ENCODE measurements at regions not wholly inside any gene's neighbourhood (a gene's known extent, or its start where the extent isn't known, plus 50 kb on each side); places are given as distances from the start of the nearest gene placed in this dataset.
A peak's percentile ranks its signal among the peaks of the same experiment; 100 is the strongest.

DNA sequence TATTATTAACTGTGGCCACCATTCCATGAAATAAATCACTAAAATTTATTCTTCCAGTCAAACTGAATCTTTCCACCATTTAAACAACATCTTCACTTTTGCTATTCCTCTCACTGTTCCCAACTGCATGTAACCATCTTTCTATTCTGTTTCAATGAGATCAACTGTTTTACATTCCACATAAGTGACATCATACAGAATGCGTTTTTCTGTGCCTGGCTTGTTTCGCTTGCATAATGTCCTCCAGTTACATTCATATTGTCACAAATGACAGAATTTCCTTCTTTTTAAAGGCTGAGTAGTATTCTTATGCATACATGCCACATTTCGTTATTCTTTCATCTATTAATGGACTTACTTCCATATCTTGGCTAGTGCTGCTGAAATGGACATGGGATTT lies 738.2 kb downstream of the SEMA5A start:
- ChIA-PET CTCF (no interaction called here), POLR2A (ENCODE audit: low non-redundant PET) (no interaction called here)
- DNase-seq (ENCODE audit: low spot score) = no peak
- no peak overlapping the region for H3K27ac ChIP-seq
- TF ChIP-seq, protein P1, sequence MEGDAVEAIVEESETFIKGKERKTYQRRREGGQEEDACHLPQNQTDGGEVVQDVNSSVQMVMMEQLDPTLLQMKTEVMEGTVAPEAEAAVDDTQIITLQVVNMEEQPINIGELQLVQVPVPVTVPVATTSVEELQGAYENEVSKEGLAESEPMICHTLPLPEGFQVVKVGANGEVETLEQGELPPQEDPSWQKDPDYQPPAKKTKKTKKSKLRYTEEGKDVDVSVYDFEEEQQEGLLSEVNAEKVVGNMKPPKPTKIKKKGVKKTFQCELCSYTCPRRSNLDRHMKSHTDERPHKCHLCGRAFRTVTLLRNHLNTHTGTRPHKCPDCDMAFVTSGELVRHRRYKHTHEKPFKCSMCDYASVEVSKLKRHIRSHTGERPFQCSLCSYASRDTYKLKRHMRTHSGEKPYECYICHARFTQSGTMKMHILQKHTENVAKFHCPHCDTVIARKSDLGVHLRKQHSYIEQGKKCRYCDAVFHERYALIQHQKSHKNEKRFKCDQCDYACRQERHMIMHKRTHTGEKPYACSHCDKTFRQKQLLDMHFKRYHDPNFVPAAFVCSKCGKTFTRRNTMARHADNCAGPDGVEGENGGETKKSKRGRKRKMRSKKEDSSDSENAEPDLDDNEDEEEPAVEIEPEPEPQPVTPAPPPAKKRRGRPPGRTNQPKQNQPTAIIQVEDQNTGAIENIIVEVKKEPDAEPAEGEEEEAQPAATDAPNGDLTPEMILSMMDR (conservative IDR thresholded peaks at IDR 0.05; ENCODE audit: low read depth) = no peak

DNA sequence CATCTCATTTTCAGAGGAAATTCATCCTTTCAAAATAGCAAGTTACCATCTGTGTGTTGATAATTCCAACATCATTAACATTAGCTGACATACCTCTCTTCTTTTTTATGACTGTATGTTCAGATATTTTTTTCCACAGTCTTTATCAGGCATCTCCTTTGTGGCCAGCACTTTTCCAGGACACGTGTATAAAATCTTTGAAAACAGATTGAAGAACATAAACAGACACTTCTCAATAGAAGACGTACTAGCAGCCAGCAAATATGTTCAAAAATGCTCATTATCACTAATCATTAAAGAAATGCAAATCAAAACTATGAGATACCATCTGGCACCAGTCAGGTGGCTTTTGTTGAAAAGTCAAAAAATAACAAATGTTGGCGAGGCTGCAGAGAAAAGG lies 734.3 kb downstream of the SEMA5A start:
- TF ChIP-seq, protein P1 (conservative IDR thresholded peaks at IDR 0.05; ENCODE audit: low read depth) = no peak
- ChIA-PET CTCF (interaction anchor here (0.7 kb wide), 1 partner anchor 11 kb away, joined by 3 read pairs; no protein-coding TSS in a partner anchor), POLR2A (ENCODE audit: low non-redundant PET) (no interaction called here)
- H3K27ac ChIP-seq = no peak overlapping the region
- DNase-seq (ENCODE audit: low spot score) = no peak

DNA sequence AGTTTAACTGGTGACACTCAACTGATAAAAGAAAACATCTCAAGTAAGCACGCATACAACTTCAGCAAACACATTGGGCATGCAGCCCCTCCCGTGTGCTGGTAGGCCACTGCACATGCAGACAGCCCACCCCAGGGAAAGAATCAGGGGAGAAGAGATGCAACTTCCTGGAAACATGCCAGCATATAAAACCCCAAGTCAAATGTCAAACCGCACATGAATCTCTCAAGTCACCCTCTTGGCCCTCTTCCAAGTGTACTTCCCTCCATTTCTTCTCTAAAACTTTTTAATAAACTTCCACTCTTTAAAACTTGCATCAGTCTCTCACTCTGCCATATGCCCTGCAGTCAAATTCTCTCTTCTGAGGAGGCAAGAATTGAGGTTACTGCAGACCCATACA lies 732.7 kb downstream of the SEMA5A start:
- ChIA-PET POLR2A (ENCODE audit: low non-redundant PET) (no interaction called here), CTCF (no interaction called here)
- no peak overlapping the region for H3K27ac ChIP-seq
- no peak for DNase-seq (ENCODE audit: low spot score)
- TF ChIP-seq, protein P1 (conservative IDR thresholded peaks at IDR 0.05; ENCODE audit: low read depth) = no peak

DNA sequence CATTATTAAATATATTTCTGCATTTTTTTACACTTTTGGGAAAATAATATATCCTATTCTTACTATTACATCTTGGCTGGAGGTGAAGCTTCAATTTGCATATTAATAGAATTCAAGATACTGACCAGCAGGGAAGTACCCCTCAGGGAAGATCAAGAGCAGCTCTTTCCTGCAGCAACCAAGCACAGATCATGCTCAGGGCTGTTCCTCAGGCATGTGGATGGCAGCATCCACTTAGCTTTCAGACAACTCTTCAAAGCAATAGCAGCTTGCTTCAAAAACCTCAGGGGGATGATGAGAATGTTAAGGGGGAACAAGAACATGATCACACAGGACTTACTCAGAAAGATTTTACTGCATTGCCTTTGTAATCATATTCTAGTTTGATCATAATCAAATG lies 731.8 kb downstream of the SEMA5A start:
- ChIA-PET CTCF (no interaction called here), POLR2A (ENCODE audit: low non-redundant PET) (no interaction called here)
- TF ChIP-seq, protein P1 (conservative IDR thresholded peaks at IDR 0.05; ENCODE audit: low read depth) = no peak
- no peak for DNase-seq (ENCODE audit: low spot score)
- no peak overlapping the region for H3K27ac ChIP-seq

DNA sequence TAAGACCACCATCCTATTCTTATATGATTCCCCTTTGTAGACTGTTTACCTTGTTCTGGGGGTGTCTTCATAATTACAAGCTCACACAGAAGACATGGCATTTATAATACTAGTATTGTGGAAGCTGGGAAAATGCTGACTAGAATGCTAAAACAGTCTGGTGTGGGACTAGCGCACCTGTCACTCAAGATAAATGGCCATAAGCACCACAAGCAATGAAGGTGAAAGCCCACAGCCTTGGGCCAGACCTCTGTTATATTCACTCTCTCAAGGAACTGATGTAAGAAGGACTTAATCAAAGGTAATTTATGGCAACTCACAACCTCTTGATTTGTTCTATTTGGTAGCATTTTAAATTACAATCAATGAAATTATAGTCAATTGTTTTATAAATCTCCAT lies 721.5 kb downstream of the SEMA5A start:
- ChIA-PET CTCF (no interaction called here), POLR2A (ENCODE audit: low non-redundant PET) (no interaction called here)
- H3K27ac ChIP-seq = no peak overlapping the region
- DNase-seq (ENCODE audit: low spot score) = no peak
- TF ChIP-seq, protein P1 (conservative IDR thresholded peaks at IDR 0.05; ENCODE audit: low read depth) = no peak

DNA sequence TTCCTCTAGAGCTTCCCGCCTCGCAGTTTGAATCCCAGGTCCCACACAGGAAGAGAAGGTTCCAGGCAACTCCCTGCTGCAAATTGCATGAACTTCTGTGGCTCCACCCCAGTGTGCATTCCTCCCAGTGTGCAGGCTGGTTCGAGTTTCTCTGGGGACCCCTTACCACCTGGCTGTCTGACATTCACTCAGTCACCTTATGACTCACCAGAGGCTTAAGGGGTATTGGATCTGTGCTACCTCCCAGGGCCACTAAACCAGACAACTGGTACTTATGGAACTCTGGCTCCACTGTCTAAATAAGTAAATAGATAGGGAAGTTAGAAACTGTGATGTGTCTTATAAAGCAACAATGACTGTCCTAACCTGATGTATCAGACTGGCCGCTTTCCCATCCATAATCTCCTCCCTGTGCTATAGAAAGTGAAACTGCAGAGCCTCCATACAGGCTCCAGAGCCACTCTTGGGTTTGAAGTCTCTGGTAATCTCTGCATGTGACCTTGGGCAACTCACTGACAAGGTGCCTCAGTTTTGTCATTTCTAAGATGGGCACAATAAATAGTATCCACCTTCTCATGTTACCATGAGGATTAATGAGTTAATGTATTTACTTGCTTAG lies 720.6 kb downstream of the SEMA5A start:
- POLR2A ChIA-PET (ENCODE audit: low non-redundant PET) = no interaction called here
- CTCF ChIA-PET = no interaction called here
- TF ChIP-seq, protein P1 (conservative IDR thresholded peaks at IDR 0.05; ENCODE audit: low read depth) = no peak
- no peak for DNase-seq (ENCODE audit: low spot score)
- H3K27ac ChIP-seq = peak overlapping the region; percentile 61
